ENCODE measurements at regions not wholly inside any gene's neighbourhood (a gene's known extent, or its start where the extent isn't known, plus 50 kb on each side); places are given as distances from the start of the nearest gene placed in this dataset.

DNA sequence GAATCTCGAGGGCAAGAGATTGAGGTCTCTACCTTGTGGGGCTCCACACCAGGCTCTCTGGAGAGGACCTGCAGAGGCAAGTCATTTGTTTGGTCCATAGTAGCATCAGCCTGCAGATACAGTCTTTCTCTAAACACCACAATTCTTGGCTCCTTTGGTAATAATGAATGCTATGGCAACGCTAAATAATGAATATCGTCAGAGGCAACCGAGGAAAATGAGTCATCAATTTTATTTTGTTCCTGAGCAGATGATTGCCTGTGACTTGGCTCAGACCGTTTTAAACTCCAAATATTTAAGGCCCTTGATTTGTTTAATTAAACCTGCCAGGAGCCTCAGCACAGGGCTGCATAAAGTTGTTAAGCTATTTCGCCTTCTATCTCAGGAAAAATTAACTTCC lies 924.1 kb upstream of the TMEM132C start:
- dilution Hi-C loops (cut with MboI; ENCODE audit: extremely low pct_ligation_motif_present, low sequenced_read_pairs) (no loop called here), intact Hi-C loops (cut with micrococcal nuclease) (no loop called here)
- FAIRE-seq (no peak), DNase-seq (ENCODE audit: low read depth, low spot score) (no peak)
- no TSS peak for BruUV-seq (replicated peaks)
- Histone ChIP-seq H3K79me2 (ENCODE audit: control insufficient read depth, insufficient read depth, low read length) (no peaks in the 10 kb centered on the region), H2AFZ (ENCODE audit: low read depth, low read length) (no peak overlapping the region), H3K36me3 (ENCODE audit: control insufficient read depth in 2 of 2, extremely low read depth in 1 of 2, insufficient read depth in 2 of 2, low read length in 2 of 2) (no peaks in the 10 kb centered on the region), H3K9me1 (replicated peaks; ENCODE audit: control insufficient read depth, extremely low read depth, insufficient read depth, low read length) (no peaks in the 10 kb centered on the region), H3K4me1 (ENCODE audit: control insufficient read depth, extremely low read depth, insufficient read depth, low read length) (no peaks in the 10 kb centered on the region), H3K27ac (ENCODE audit: insufficient read depth, low read depth, low read length) (no peak overlapping the region), H4K20me1 (replicated peaks; ENCODE audit: control insufficient read depth, extremely low read depth, insufficient read depth, low read length) (no peaks in the 10 kb centered on the region), H3K9me3 (replicated peaks; ENCODE audit: control insufficient read depth, insufficient read depth, low read length) (peaks cover 2% of the 10 kb centered on the region), H3K9ac (replicated peaks; ENCODE audit: extremely low read depth, insufficient read depth, low read length) (no peak overlapping the region), H3K4me3 (replicated peaks in 1 of 3; ENCODE audit: insufficient read depth in 1 of 3, low read depth in 1 of 3, low read length in 3 of 3) (no peak overlapping the region), H3K27me3 (ENCODE audit: control insufficient read depth in 2 of 2, insufficient read depth in 2 of 2, low read length in 2 of 2) (no peaks in the 10 kb centered on the region), H3K4me2 (ENCODE audit: insufficient read depth, low read length) (no peak overlapping the region)
- POLR2A ChIA-PET: no interaction called here
- no peak for TF ChIP-seq EZH2 (IDR thresholded peaks at IDR 0.05; ENCODE audit: borderline replicate concordance, low read depth, low read length, severe bottlenecking)
- TF ChIP-seq POLR2A (IDR thresholded peaks at IDR 0.05; ENCODE audit: low read depth, low read length): no peak
- no peak for TF ChIP-seq FOS (IDR thresholded peaks at IDR 0.05; ENCODE audit: borderline replicate concordance, insufficient read depth, low read length)
- TF ChIP-seq MAX (IDR thresholded peaks at IDR 0.05; ENCODE audit: insufficient read depth, insufficient read length): no peak
- no peak for TF ChIP-seq JUN (IDR thresholded peaks at IDR 0.05; ENCODE audit: borderline replicate concordance, insufficient read depth, insufficient read length, low read depth)
- no peak for TF ChIP-seq GATA2 (IDR thresholded peaks at IDR 0.05; ENCODE audit: insufficient read depth, insufficient read length, low read depth, low read length)
- TF ChIP-seq POLR2AphosphoS5 (IDR thresholded peaks at IDR 0.05; ENCODE audit: insufficient read depth, low read depth, low read length): no peak
- TF ChIP-seq, protein P1, sequence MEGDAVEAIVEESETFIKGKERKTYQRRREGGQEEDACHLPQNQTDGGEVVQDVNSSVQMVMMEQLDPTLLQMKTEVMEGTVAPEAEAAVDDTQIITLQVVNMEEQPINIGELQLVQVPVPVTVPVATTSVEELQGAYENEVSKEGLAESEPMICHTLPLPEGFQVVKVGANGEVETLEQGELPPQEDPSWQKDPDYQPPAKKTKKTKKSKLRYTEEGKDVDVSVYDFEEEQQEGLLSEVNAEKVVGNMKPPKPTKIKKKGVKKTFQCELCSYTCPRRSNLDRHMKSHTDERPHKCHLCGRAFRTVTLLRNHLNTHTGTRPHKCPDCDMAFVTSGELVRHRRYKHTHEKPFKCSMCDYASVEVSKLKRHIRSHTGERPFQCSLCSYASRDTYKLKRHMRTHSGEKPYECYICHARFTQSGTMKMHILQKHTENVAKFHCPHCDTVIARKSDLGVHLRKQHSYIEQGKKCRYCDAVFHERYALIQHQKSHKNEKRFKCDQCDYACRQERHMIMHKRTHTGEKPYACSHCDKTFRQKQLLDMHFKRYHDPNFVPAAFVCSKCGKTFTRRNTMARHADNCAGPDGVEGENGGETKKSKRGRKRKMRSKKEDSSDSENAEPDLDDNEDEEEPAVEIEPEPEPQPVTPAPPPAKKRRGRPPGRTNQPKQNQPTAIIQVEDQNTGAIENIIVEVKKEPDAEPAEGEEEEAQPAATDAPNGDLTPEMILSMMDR (IDR thresholded peaks at IDR 0.05; ENCODE audit: extremely low read depth in 1 of 2, insufficient read depth in 1 of 2, low read depth in 1 of 2, low read length in 2 of 2): no peak
- TF ChIP-seq MYC (IDR thresholded peaks at IDR 0.05; ENCODE audit: low read depth, low read length): no peak
- CTCF ChIA-PET: interaction anchor here (0.5 kb wide), 1 partner anchor 64 kb away, joined by 3 read pairs; no protein-coding TSS in a partner anchor

Measured in endothelial cell of umbilical vein (primary cell).